ENCODE measurements at regions not wholly inside any gene's neighbourhood (a gene's known extent, or its start where the extent isn't known, plus 50 kb on each side); places are given as distances from the start of the nearest gene placed in this dataset.

- no peaks in the 10 kb centered on the region; a peak in 1 of 4 replicates for H3K27me3 ChIP-seq (replicated peaks in 1 of 2; ENCODE audit: control insufficient read depth in 2 of 2, insufficient read depth in 2 of 2, low read length in 1 of 2)
- no peaks in the 10 kb centered on the region for H3K36me3 ChIP-seq (ENCODE audit: control insufficient read depth in 2 of 2, insufficient read depth in 2 of 2, low read length in 1 of 2)
- BruUV-seq (replicated peaks): no TSS peak
- in situ Hi-C loops (cut with MboI): no loop called here
- DNase-seq (ENCODE audit: low read depth, low spot score) (no peak), ATAC-seq (no peak), FAIRE-seq (no peak)
- ChIA-PET SMC1A (ENCODE audit: uncharacterized antibody, unreplicated experiment) (no interaction called here), RAD21 (ENCODE audit: unreplicated experiment) (no interaction called here), CTCF (no interaction called here), POLR2A (no interaction called here)
- H3K9me3 ChIP-seq (replicated peaks; ENCODE audit: control insufficient read depth, insufficient read depth, low read length): no peaks in the 10 kb centered on the region
- H4K20me1 ChIP-seq (ENCODE audit: control insufficient read depth, insufficient read depth): no peaks in the 10 kb centered on the region
- H3K4me3 ChIP-seq: no peak overlapping the region
- H3K27ac ChIP-seq (ENCODE audit: control insufficient read depth, insufficient read depth): no peak overlapping the region
- 2% methylated on average over 3 of the region's 3 CpGs for WGBS (ENCODE audit: insufficient coverage, insufficient replicate concordance, low lambda C conversion rate, missing lambda C conversion rate)
- no peak overlapping the region for H3K9ac ChIP-seq (ENCODE audit: control insufficient read depth, insufficient read depth, low read length)
- H3K4me1 ChIP-seq (ENCODE audit: control insufficient read depth, insufficient read depth, low read length): no peaks in the 10 kb centered on the region
- H3K4me2 ChIP-seq (ENCODE audit: control insufficient read depth, insufficient read depth): no peak overlapping the region
- H2AFZ ChIP-seq (ENCODE audit: control insufficient read depth, low read depth, low read length): no peak overlapping the region
- intact Hi-C loops (cut with micrococcal nuclease; ENCODE audit: unreplicated experiment): no loop called here
- H3K79me2 ChIP-seq (ENCODE audit: control insufficient read depth, insufficient read depth, low read length): no peaks in the 10 kb centered on the region
- TF ChIP-seq PML (IDR thresholded peaks at IDR 0.05; ENCODE audit: low read length): no peak
- no peak for TF ChIP-seq TAF1 (IDR thresholded peaks at IDR 0.05; ENCODE audit: borderline replicate concordance, low read depth, low read length)
- TF ChIP-seq CHD2 (IDR thresholded peaks at IDR 0.05; ENCODE audit: borderline replicate concordance, low read depth, low read length): no peak
- TF ChIP-seq SUPT20H (IDR thresholded peaks at IDR 0.05; ENCODE audit: borderline replicate concordance, control insufficient read depth, low read depth, low read length): no peak
- TF ChIP-seq RB1 (IDR thresholded peaks at IDR 0.05; ENCODE audit: borderline replicate concordance): no peak
- no peak for TF ChIP-seq ATF2 (IDR thresholded peaks at IDR 0.05; ENCODE audit: low read length)
- TF ChIP-seq MLLT1 (IDR thresholded peaks at IDR 0.05): no peak
- no peak for TF ChIP-seq ZNF687 (IDR thresholded peaks at IDR 0.05)
- TF ChIP-seq ZBTB33 (IDR thresholded peaks at IDR 0.05): no peak
- TF ChIP-seq USF1 (IDR thresholded peaks at IDR 0.05; ENCODE audit: borderline replicate concordance, extremely low read length, insufficient read depth, low read depth, low read length): no peak
- TF ChIP-seq RCOR1 (conservative IDR thresholded peaks at IDR 0.05; ENCODE audit: low read depth, low read length): no peak
- no peak for TF ChIP-seq SRF (IDR thresholded peaks at IDR 0.05; ENCODE audit: low read depth in 2 of 2, low read length in 2 of 2)
- no peak for TF ChIP-seq ZNF24 (IDR thresholded peaks at IDR 0.05)
These were observed 966.3 kb downstream of the JRKL start for GRCh38 chr11:97356144-97356543.

Data from GM12878 (cell line).